IPS DF 4.7 (cell line): ENCODE measurements at regions not wholly inside any gene's neighbourhood (a gene's known extent, or its start where the extent isn't known, plus 50 kb on each side); places are given as distances from the start of the nearest gene placed in this dataset.

Source experiments
- DNase-seq: peaks from one replicate; pipeline ENCODE4 v3.0.0-alpha.2; 2013; ENCODE audit warnings: low spot score; ENCODE audit errors: extremely low read depth

GRCh38 chr2:74735009-74735408 lies 81.0 kb downstream of the SEMA4F start:
- DNase-seq, result no peak

- DNase-seq, result no peak
These were observed 81.5 kb downstream of the SEMA4F start for GRCh38 chr2:74735564-74735963.

GRCh38 chr2:74736589-74736988 lies 82.5 kb downstream of the SEMA4F start:
- DNase-seq, result no peak

GRCh38 chr2:74738586-74738985 lies 84.5 kb downstream of the SEMA4F start:
- no peak for DNase-seq

GRCh38 chr2:74739129-74739528 lies 85.1 kb downstream of the SEMA4F start:
- no peak for DNase-seq

GRCh38 chr2:74739733-74740241 lies 85.7 kb downstream of the SEMA4F start:
- DNase-seq, result no peak

GRCh38 chr2:74740395-74740740 lies 86.3 kb downstream of the SEMA4F start:
- DNase-seq, result no peak

- DNase-seq, result no peak
These were observed 86.8 kb downstream of the SEMA4F start for GRCh38 chr2:74740741-74741431.

GRCh38 chr2:74741629-74742028 lies 87.6 kb downstream of the SEMA4F start:
- no peak for DNase-seq

GRCh38 chr2:74742471-74742870 lies 88.4 kb downstream of the SEMA4F start:
- DNase-seq, result no peak

GRCh38 chr2:74743039-74743438 lies 89.0 kb downstream of the SEMA4F start:
- no peak for DNase-seq

- DNase-seq, result no peak
These were observed 89.7 kb downstream of the SEMA4F start for GRCh38 chr2:74743778-74744177.

- DNase-seq, result no peak
These were observed 89.0 kb upstream of the HK2 start for GRCh38 chr2:74744731-74745515.

GRCh38 chr2:74745766-74746165 lies 88.2 kb upstream of the HK2 start:
- DNase-seq, result no peak

- no peak for DNase-seq
These were observed 87.4 kb upstream of the HK2 start for GRCh38 chr2:74746480-74746879.

- no peak for DNase-seq
These were observed 86.4 kb upstream of the HK2 start for GRCh38 chr2:74747411-74748080.

- no peak for DNase-seq
These were observed 85.3 kb upstream of the HK2 start for GRCh38 chr2:74748665-74749064.

GRCh38 chr2:74749432-74749831 lies 84.5 kb upstream of the HK2 start:
- no peak for DNase-seq

- no peak for DNase-seq
These were observed 81.7 kb upstream of the HK2 start for GRCh38 chr2:74751981-74752851.

- DNase-seq, result no peak
These were observed 78.5 kb upstream of the HK2 start for GRCh38 chr2:74755386-74755785.

- no peak for DNase-seq
These were observed 77.5 kb upstream of the HK2 start for GRCh38 chr2:74756356-74756890.
